Colonic mucosa (tissue), 4 donors: ENCODE measurements at regions not wholly inside any gene's neighbourhood (a gene's known extent, or its start where the extent isn't known, plus 50 kb on each side); places are given as distances from the start of the nearest gene placed in this dataset.
A peak's percentile ranks its signal among the peaks of the same experiment; 100 is the strongest.
"Not testable (repeated sequence)": the region's sequence is repeated elsewhere in the genome, so short reads cannot be mapped to it uniquely, and the experiment has no call there.

Source experiments
- DNase-seq: peaks from one replicate; pipeline ENCODE4 v3.0.0-alpha.2; 2020
- H3K27ac ChIP-seq: fragments of 200-600 bp; one replicate; pipeline ENCODE4 v1.8.0; 2021
- H3K27me3 ChIP-seq: fragments of 200-600 bp; one replicate; pipeline ENCODE4 v1.8.0; 2021
- H3K36me3 ChIP-seq: fragments of 200-600 bp; one replicate; pipeline ENCODE4 v1.8.0; 2021
- H3K4me1 ChIP-seq: fragments of 200-600 bp; one replicate; pipeline ENCODE4 v1.8.0; 2021; ENCODE audit warnings: mild to moderate bottlenecking
- H3K4me3 ChIP-seq: fragments of 200-600 bp; one replicate; pipeline ENCODE4 v1.8.0; 2021
- H3K9ac ChIP-seq, 2 donors: one replicate each; pipeline ENCODE4 v1.7.0; 2013; ENCODE audit warnings: control low read depth in 2 of 2, low read depth in 2 of 2, low read length in 2 of 2
- H3K9me3 ChIP-seq: fragments of 200-600 bp; one replicate; pipeline ENCODE4 v1.8.0; 2021
- CTCF ChIP-seq: fragments of 200-600 bp; IDR thresholded peaks from one replicate; pipeline ENCODE4 v1.8.0; 2022; ENCODE audit warnings: antibody characterized with exemption, mild to moderate bottlenecking
- intact Hi-C: fragments of 100-400 bp; cut with DNase I; formaldehyde crosslinking; loops from one replicate; pipeline ENCODE4 v1.14.1; 2022
- donor health status: healthy.
- donor health status: DM: no; HTN: no; CAD: no.
- donor health status: DM: no; HTN: no; CAD: no.

GRCh38 chr16:88197481-88198456 lies 185.0 kb upstream of the ZNF469 start:
- DNase-seq, result no peak
- no peak for TF ChIP-seq CTCF
- intact Hi-C loops, result loop anchor here (10.0 kb wide), 1 partner anchor 237 kb away; no protein-coding TSS in a partner anchor

GRCh38 chr16:88198457-88199295 lies 184.1 kb upstream of the ZNF469 start:
- H3K4me1 ChIP-seq, H3K36me3 ChIP-seq, DNase-seq, H3K27ac ChIP-seq, H3K9me3 ChIP-seq, H3K4me3 ChIP-seq, H3K9ac ChIP-seq, H3K27me3 ChIP-seq: not testable (repeated sequence)
- intact Hi-C loops, result loop anchor here (10.0 kb wide), 1 partner anchor 236 kb away; no protein-coding TSS in a partner anchor

More at GRCh38 chr16:88197481-88198456, 185.0 kb upstream of the ZNF469 start:
- Histone ChIP-seq H3K9ac (no peak overlapping the region), H3K4me1 (no peaks in the 10 kb centered on the region), H3K4me3 (no peak overlapping the region), H3K9me3 (no peaks in the 10 kb centered on the region), H3K36me3 (no peaks in the 10 kb centered on the region), H3K27me3 (no peaks in the 10 kb centered on the region), H3K27ac (no peak overlapping the region)

GRCh38 chr16:88199296-88200153 lies 183.2 kb upstream of the ZNF469 start:
- not testable (repeated sequence) for H3K27me3 ChIP-seq
- peak; percentile 6 for DNase-seq

GRCh38 chr16:88200154-88200895 lies 182.4 kb upstream of the ZNF469 start:
- H3K4me3 ChIP-seq, H3K4me1 ChIP-seq, intact Hi-C loops, H3K27ac ChIP-seq, DNase-seq, H3K27me3 ChIP-seq, H3K36me3 ChIP-seq, H3K9me3 ChIP-seq, H3K9ac ChIP-seq: not testable (repeated sequence)

More at GRCh38 chr16:88199296-88200153, 183.2 kb upstream of the ZNF469 start:
- intact Hi-C loops, result loop anchor here (10.0 kb wide), 1 partner anchor 235 kb away; no protein-coding TSS in a partner anchor
- not testable (repeated sequence) for H3K36me3 ChIP-seq, H3K4me1 ChIP-seq, H3K9me3 ChIP-seq, H3K9ac ChIP-seq, H3K4me3 ChIP-seq, H3K27ac ChIP-seq

- H3K27me3 ChIP-seq, result no peaks in the 10 kb centered on the region
- intact Hi-C loops, result no loop called here
- no peak overlapping the region for H3K4me3 ChIP-seq
- H3K27ac ChIP-seq, result no peak overlapping the region
- no peaks in the 10 kb centered on the region for H3K36me3 ChIP-seq
- H3K9ac ChIP-seq, result no peak overlapping the region
- TF ChIP-seq CTCF, result no peak
- DNase-seq, result peak; percentile 13
- no peaks in the 10 kb centered on the region for H3K4me1 ChIP-seq
- no peaks in the 10 kb centered on the region for H3K9me3 ChIP-seq
Measured at GRCh38 chr16:88200896-88201185, 181.9 kb upstream of the ZNF469 start.

- H3K4me1 ChIP-seq, H3K9me3 ChIP-seq, H3K36me3 ChIP-seq, H3K27ac ChIP-seq, DNase-seq, H3K27me3 ChIP-seq, intact Hi-C loops, H3K9ac ChIP-seq, H3K4me3 ChIP-seq: not testable (repeated sequence)
Measured at GRCh38 chr16:88201611-88202010, 181.1 kb upstream of the ZNF469 start.
